IMR-90 (cell line): ENCODE measurements at regions not wholly inside any gene's neighbourhood (a gene's known extent, or its start where the extent isn't known, plus 50 kb on each side); places are given as distances from the start of the nearest gene placed in this dataset.

Source experiments
- CEBPB ChIP-seq: IDR thresholded peaks from 2 replicates; pipeline ENCODE4 v1.6.1; 2012; ENCODE audit warnings: low read depth, low read length, improper control_type of control experiment
- CHD1 ChIP-seq: IDR thresholded peaks from 2 replicates; pipeline ENCODE4 v1.6.1; 2012; ENCODE audit warnings: low read depth, low read length, improper control_type of control experiment
- POLR2A ChIP-seq: IDR thresholded peaks from 2 replicates; pipeline ENCODE4 v1.6.1; 2012; ENCODE audit warnings: mild to moderate bottlenecking, low read depth, low read length
- TF ChIP-seq, protein P1 (sequence below): conservative IDR thresholded peaks from 2 replicates; pipeline ENCODE4 v1.5.1; 2012; ENCODE audit warnings: mild to moderate bottlenecking, low read depth, low read length, improper control_type of control experiment

DNA sequence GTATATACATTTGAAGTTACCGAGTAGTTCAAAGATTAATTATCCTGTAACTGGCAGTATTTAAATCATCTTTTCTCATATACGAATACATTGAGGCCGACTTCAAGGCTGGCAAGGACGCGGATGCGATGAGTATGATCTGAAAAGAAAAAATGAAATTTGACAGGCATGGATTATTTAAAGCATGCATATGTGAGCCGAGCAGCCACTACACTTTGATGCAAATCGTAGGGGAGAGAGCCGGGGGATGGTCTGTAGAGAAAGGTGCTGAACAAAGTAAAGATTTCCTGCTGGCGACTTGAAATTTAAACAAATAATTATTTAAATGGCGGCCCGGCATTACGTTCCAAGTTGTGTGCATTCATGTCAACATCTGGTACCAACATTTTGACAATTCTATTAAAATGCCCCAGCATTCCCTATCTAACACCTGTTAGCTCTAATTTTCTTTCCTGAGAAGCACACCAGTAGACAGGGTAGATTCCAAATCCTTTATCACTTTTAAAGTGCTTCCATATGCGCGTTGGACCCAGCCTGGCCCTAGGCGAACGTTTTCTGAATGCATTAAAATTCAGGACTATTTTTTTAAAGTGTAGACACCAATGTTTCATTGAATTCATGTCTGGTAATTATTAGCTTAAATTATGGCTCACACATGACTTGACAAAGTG is 188.7 kb downstream of the EMX2 start:
- TF ChIP-seq, protein P1, sequence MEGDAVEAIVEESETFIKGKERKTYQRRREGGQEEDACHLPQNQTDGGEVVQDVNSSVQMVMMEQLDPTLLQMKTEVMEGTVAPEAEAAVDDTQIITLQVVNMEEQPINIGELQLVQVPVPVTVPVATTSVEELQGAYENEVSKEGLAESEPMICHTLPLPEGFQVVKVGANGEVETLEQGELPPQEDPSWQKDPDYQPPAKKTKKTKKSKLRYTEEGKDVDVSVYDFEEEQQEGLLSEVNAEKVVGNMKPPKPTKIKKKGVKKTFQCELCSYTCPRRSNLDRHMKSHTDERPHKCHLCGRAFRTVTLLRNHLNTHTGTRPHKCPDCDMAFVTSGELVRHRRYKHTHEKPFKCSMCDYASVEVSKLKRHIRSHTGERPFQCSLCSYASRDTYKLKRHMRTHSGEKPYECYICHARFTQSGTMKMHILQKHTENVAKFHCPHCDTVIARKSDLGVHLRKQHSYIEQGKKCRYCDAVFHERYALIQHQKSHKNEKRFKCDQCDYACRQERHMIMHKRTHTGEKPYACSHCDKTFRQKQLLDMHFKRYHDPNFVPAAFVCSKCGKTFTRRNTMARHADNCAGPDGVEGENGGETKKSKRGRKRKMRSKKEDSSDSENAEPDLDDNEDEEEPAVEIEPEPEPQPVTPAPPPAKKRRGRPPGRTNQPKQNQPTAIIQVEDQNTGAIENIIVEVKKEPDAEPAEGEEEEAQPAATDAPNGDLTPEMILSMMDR: no peak
- TF ChIP-seq CHD1 (no peak), POLR2A (no peak), CEBPB (no peak)
